BJ (cell line): ENCODE measurements at regions not wholly inside any gene's neighbourhood (a gene's known extent, or its start where the extent isn't known, plus 50 kb on each side); places are given as distances from the start of the nearest gene placed in this dataset.

Source experiments
- CTCF ChIA-PET: fragments of 350-600 bp; formaldehyde crosslinking; extraction: SDS; loops from one replicate; lab custom pipeline; 2021; ENCODE audit warnings: antibody characterized with exemption, inconsistent platforms; lab: Yijun Ruan, JAX
- POLR2A ChIA-PET: fragments of 300-600 bp; sonication (Branson Sonifier 250); formaldehyde crosslinking; extraction: SDS; loops from one replicate; lab custom pipeline; 2021; ENCODE audit warnings: antibody characterized with exemption; lab: Charles Lee
- DNase-seq: peaks from one replicate; pipeline ENCODE4 v3.0.0-alpha.2; 2011; ENCODE audit warnings: low read depth
- H3K27me3 ChIP-seq: 2 replicates; pipeline ENCODE4 v1.6.0; 2011; ENCODE audit warnings: low read length; ENCODE audit not compliant: control insufficient read depth, insufficient read depth
- H3K36me3 ChIP-seq: 2 replicates; pipeline ENCODE4 v1.5.1; 2011; ENCODE audit warnings: low read length; ENCODE audit not compliant: control insufficient read depth, insufficient read depth
- H3K4me3 ChIP-seq: 2 replicates; pipeline ENCODE4 v1.5.1; 2011; ENCODE audit warnings: low read depth, mild to moderate bottlenecking, control low read depth, low read length
- CTCF ChIP-seq: IDR thresholded peaks from 2 replicates; pipeline ENCODE4 v1.5.1; 2011; ENCODE audit warnings: low read depth, mild to moderate bottlenecking, control low read depth, inconsistent platforms, low read length, moderate library complexity; ENCODE audit not compliant: insufficient read depth

- Histone ChIP-seq H3K27me3 (no peaks in the 10 kb centered on the region), H3K4me3 (no peak overlapping the region), H3K36me3 (no peaks in the 10 kb centered on the region)
- DNase-seq = no peak
- POLR2A ChIA-PET = no interaction called here
- no peak for TF ChIP-seq CTCF
- CTCF ChIA-PET = no interaction called here
Measured at GRCh38 chr4:178255172-178255571, 812.9 kb upstream of the AGA start.

- CTCF ChIA-PET = no interaction called here
- POLR2A ChIA-PET = no interaction called here
- no peak overlapping the region for H3K4me3 ChIP-seq
- TF ChIP-seq CTCF = no peak
- H3K27me3 ChIP-seq = no peaks in the 10 kb centered on the region
- H3K36me3 ChIP-seq = no peaks in the 10 kb centered on the region
- DNase-seq = no peak
Measured at GRCh38 chr4:178258603-178259002, 816.4 kb upstream of the AGA start.

- H3K4me3 ChIP-seq = no peak overlapping the region
- CTCF ChIA-PET = no interaction called here
- no peaks in the 10 kb centered on the region for H3K36me3 ChIP-seq
- POLR2A ChIA-PET = no interaction called here
- TF ChIP-seq CTCF = no peak
- no peaks in the 10 kb centered on the region for H3K27me3 ChIP-seq
- no peak for DNase-seq
Measured at GRCh38 chr4:178259566-178259965, 817.3 kb upstream of the AGA start.

GRCh38 chr4:178264001-178264400 is 821.8 kb upstream of the AGA start:
- no peaks in the 10 kb centered on the region for H3K27me3 ChIP-seq
- H3K4me3 ChIP-seq = no peak overlapping the region
- no peaks in the 10 kb centered on the region for H3K36me3 ChIP-seq
- no peak for DNase-seq
- CTCF ChIA-PET = no interaction called here
- TF ChIP-seq CTCF = no peak
- POLR2A ChIA-PET = no interaction called here

- Histone ChIP-seq H3K4me3 (no peak overlapping the region), H3K36me3 (no peaks in the 10 kb centered on the region), H3K27me3 (no peaks in the 10 kb centered on the region)
- ChIA-PET POLR2A (no interaction called here), CTCF (no interaction called here)
- no peak for TF ChIP-seq CTCF
- DNase-seq = no peak
Measured at GRCh38 chr4:178271386-178271785, 829.1 kb upstream of the AGA start.
